ENCODE measurements at regions not wholly inside any gene's neighbourhood (a gene's known extent, or its start where the extent isn't known, plus 50 kb on each side); places are given as distances from the start of the nearest gene placed in this dataset.

DNA sequence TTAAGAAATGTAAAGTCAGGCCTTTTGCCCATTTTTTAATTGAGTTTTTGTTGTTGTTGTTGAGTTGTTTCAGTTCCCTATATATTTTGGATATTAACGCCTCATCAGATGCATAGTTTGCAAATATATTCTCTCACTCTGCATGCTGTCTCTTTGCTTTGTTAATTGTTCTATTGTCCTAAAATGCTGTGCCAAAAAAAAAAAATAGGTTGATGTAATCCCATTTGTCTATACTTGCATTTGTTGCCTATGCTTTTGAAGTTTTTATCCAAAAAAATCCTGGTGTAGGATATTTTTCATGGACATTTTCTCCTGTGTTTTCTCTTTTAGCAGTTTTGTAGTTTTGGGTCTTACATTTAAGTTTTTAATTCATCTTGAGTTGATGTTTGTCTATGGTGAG, 163.3 kb upstream of the STARD13 start:
- TF ChIP-seq, protein P1, sequence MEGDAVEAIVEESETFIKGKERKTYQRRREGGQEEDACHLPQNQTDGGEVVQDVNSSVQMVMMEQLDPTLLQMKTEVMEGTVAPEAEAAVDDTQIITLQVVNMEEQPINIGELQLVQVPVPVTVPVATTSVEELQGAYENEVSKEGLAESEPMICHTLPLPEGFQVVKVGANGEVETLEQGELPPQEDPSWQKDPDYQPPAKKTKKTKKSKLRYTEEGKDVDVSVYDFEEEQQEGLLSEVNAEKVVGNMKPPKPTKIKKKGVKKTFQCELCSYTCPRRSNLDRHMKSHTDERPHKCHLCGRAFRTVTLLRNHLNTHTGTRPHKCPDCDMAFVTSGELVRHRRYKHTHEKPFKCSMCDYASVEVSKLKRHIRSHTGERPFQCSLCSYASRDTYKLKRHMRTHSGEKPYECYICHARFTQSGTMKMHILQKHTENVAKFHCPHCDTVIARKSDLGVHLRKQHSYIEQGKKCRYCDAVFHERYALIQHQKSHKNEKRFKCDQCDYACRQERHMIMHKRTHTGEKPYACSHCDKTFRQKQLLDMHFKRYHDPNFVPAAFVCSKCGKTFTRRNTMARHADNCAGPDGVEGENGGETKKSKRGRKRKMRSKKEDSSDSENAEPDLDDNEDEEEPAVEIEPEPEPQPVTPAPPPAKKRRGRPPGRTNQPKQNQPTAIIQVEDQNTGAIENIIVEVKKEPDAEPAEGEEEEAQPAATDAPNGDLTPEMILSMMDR (IDR thresholded peaks at IDR 0.05; ENCODE audit: borderline replicate concordance, insufficient read depth, low read depth, low read length): no peak
- no peak overlapping the region for H3K4me3 ChIP-seq (ENCODE audit: low read depth, low read length)

GRCh38 chr13:33450956-33451709, 165.6 kb upstream of the STARD13 start:
- TF ChIP-seq, protein P1 (IDR thresholded peaks at IDR 0.05; ENCODE audit: borderline replicate concordance, insufficient read depth, low read depth, low read length): no peak
- no peak overlapping the region for H3K4me3 ChIP-seq (ENCODE audit: low read depth, low read length)

DNA sequence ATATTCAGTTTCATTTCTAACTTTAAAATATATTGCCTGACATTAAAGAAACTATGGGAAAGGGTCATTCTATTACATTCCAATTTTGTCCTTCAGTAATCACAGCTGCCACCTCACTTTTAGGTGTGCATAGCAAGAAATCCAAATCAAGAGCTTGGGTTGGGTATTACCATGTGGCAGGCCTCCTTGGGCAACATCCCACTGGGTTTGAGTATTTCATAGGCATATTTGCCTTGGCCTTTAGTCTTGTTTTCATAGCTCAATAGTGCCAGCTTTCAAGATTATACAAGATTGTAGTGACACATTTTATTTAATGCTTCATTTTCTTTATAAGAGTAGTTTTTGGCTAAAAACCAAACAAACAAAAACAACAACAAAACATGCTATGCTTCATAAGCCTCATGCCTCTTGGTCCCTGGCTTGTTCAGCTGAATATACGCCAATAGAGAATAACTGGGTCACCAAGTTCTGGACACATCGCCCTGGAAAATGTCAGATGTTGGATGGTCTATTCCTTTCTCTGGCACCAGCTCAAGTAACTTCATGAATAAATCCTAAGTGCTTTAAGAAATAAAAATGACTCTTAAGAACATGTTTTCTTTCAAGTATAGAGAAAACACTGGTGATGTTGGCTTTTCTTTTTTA, 167.4 kb upstream of the STARD13 start:
- TF ChIP-seq, protein P1 (IDR thresholded peaks at IDR 0.05; ENCODE audit: borderline replicate concordance, insufficient read depth, low read depth, low read length): no peak
- no peak overlapping the region for H3K4me3 ChIP-seq (ENCODE audit: low read depth, low read length)

DNA sequence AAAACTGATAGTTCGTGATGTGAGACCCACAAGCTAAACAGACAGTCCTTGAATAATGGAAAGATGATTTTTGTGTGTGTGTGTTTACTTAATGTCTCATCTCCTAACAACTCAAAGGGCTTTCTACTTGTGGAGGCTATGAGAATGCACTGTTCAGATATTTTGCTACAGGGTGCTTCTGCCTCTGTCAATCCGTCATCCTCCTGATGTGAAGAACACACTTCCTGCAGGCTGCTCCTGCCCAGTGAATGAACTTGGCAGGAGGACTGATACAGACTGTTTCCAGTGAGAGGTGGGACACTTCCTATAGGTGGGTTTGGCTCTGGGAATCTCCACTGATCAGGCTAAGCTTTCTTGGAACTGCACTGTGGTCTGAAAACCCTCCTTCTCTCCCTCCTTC, 168.4 kb upstream of the STARD13 start:
- TF ChIP-seq, protein P1 (IDR thresholded peaks at IDR 0.05; ENCODE audit: borderline replicate concordance, insufficient read depth, low read depth, low read length): no peak
- no peak overlapping the region for H3K4me3 ChIP-seq (ENCODE audit: low read depth, low read length)

- H3K4me3 ChIP-seq (ENCODE audit: low read depth, low read length): no peak overlapping the region
- TF ChIP-seq, protein P1 (IDR thresholded peaks at IDR 0.05; ENCODE audit: borderline replicate concordance, insufficient read depth, low read depth, low read length): no peak
These were observed 169.5 kb upstream of the STARD13 start for GRCh38 chr13:33454844-33455705.

- TF ChIP-seq, protein P1 (IDR thresholded peaks at IDR 0.05; ENCODE audit: borderline replicate concordance, insufficient read depth, low read depth, low read length): no peak
- H3K4me3 ChIP-seq (ENCODE audit: low read depth, low read length): no peak overlapping the region
These were observed 174.1 kb upstream of the STARD13 start for GRCh38 chr13:33459702-33460101.

Measured in GM12875 (cell line).